Colonic mucosa (tissue), 4 donors: ENCODE measurements at regions not wholly inside any gene's neighbourhood (a gene's known extent, or its start where the extent isn't known, plus 50 kb on each side); places are given as distances from the start of the nearest gene placed in this dataset.

Experiments used
- DNase-seq: peaks from one replicate; pipeline ENCODE4 v3.0.0-alpha.2; 2020
- H3K27ac ChIP-seq: fragments of 200-600 bp; one replicate; pipeline ENCODE4 v1.8.0; 2021
- H3K27me3 ChIP-seq: fragments of 200-600 bp; one replicate; pipeline ENCODE4 v1.8.0; 2021
- H3K36me3 ChIP-seq: fragments of 200-600 bp; one replicate; pipeline ENCODE4 v1.8.0; 2021
- H3K4me1 ChIP-seq: fragments of 200-600 bp; one replicate; pipeline ENCODE4 v1.8.0; 2021; ENCODE audit warnings: mild to moderate bottlenecking
- H3K4me3 ChIP-seq: fragments of 200-600 bp; one replicate; pipeline ENCODE4 v1.8.0; 2021
- H3K9ac ChIP-seq, 2 donors: one replicate each; pipeline ENCODE4 v1.7.0; 2013; ENCODE audit warnings: control low read depth in 2 of 2, low read depth in 2 of 2, low read length in 2 of 2
- H3K9me3 ChIP-seq: fragments of 200-600 bp; one replicate; pipeline ENCODE4 v1.8.0; 2021
- CTCF ChIP-seq: fragments of 200-600 bp; IDR thresholded peaks from one replicate; pipeline ENCODE4 v1.8.0; 2022; ENCODE audit warnings: antibody characterized with exemption, mild to moderate bottlenecking
- intact Hi-C: fragments of 100-400 bp; cut with DNase I; formaldehyde crosslinking; loops from one replicate; pipeline ENCODE4 v1.14.1; 2022
- donor health status: healthy.
- donor health status: DM: no; HTN: no; CAD: no.
- donor health status: DM: no; HTN: no; CAD: no.

GRCh38 chr4:160980091-160980490 is 1183.7 kb downstream of the FSTL5 start:
- Histone ChIP-seq H3K36me3 (no peaks in the 10 kb centered on the region), H3K27ac (no peak overlapping the region), H3K4me3 (no peak overlapping the region), H3K27me3 (no peaks in the 10 kb centered on the region), H3K9me3 (no peaks in the 10 kb centered on the region), H3K4me1 (no peaks in the 10 kb centered on the region), H3K9ac (no peak overlapping the region)
- intact Hi-C loops, result no loop called here
- DNase-seq, result no peak
- no peak for TF ChIP-seq CTCF

GRCh38 chr4:160981083-160981482 is 1182.7 kb downstream of the FSTL5 start:
- DNase-seq, result no peak
- H3K27ac ChIP-seq, result no peak overlapping the region
- no peaks in the 10 kb centered on the region for H3K9me3 ChIP-seq
- no peaks in the 10 kb centered on the region for H3K4me1 ChIP-seq
- no peak overlapping the region for H3K9ac ChIP-seq
- H3K36me3 ChIP-seq, result no peaks in the 10 kb centered on the region
- no peak overlapping the region for H3K4me3 ChIP-seq
- no peak for TF ChIP-seq CTCF
- no peaks in the 10 kb centered on the region for H3K27me3 ChIP-seq
- intact Hi-C loops, result no loop called here

- H3K36me3 ChIP-seq, result no peaks in the 10 kb centered on the region
- TF ChIP-seq CTCF, result no peak
- H3K4me1 ChIP-seq, result no peaks in the 10 kb centered on the region
- H3K27ac ChIP-seq, result no peak overlapping the region
- intact Hi-C loops, result no loop called here
- no peaks in the 10 kb centered on the region for H3K9me3 ChIP-seq
- H3K4me3 ChIP-seq, result no peak overlapping the region
- H3K27me3 ChIP-seq, result no peaks in the 10 kb centered on the region
- no peak overlapping the region for H3K9ac ChIP-seq
- no peak for DNase-seq
These were observed 1180.8 kb downstream of the FSTL5 start for GRCh38 chr4:160983035-160983434.

GRCh38 chr4:161002386-161002785 is 1161.4 kb downstream of the FSTL5 start:
- H3K27me3 ChIP-seq, result no peaks in the 10 kb centered on the region
- no peak for DNase-seq
- no peak overlapping the region for H3K4me3 ChIP-seq
- intact Hi-C loops, result no loop called here
- no peaks in the 10 kb centered on the region for H3K9me3 ChIP-seq
- no peak overlapping the region for H3K9ac ChIP-seq
- no peak overlapping the region for H3K27ac ChIP-seq
- no peaks in the 10 kb centered on the region for H3K36me3 ChIP-seq
- no peaks in the 10 kb centered on the region for H3K4me1 ChIP-seq
- TF ChIP-seq CTCF, result no peak

- H3K4me1 ChIP-seq, result no peaks in the 10 kb centered on the region
- intact Hi-C loops, result no loop called here
- no peak for DNase-seq
These were observed 1160.3 kb downstream of the FSTL5 start for GRCh38 chr4:161003418-161004057.

More at GRCh38 chr4:161003418-161004057, 1160.3 kb downstream of the FSTL5 start:
- Histone ChIP-seq H3K9ac (no peak overlapping the region), H3K27me3 (no peaks in the 10 kb centered on the region), H3K27ac (no peak overlapping the region), H3K4me3 (no peak overlapping the region), H3K36me3 (no peaks in the 10 kb centered on the region), H3K9me3 (no peaks in the 10 kb centered on the region)
- no peak for TF ChIP-seq CTCF
